GM21390 (cell line): ENCODE measurements at regions not wholly inside any gene's neighbourhood (a gene's known extent, or its start where the extent isn't known, plus 50 kb on each side); places are given as distances from the start of the nearest gene placed in this dataset.
"Not testable (repeated sequence)": the region's sequence is repeated elsewhere in the genome, so short reads cannot be mapped to it uniquely, and the experiment has no call there.

ENCODE experiments used
- ATAC-seq: cut with Tn5 transposase; IDR thresholded peaks from one replicate; pipeline ENCODE4 v1.9.1; 2021; ENCODE audit not compliant: unreplicated experiment

- ATAC-seq, result no peak
Observed at GRCh38 chr2:34161549-34161948, 562.5 kb upstream of the FAM98A start.

GRCh38 chr2:34159901-34160300, 560.8 kb upstream of the FAM98A start:
- no peak for ATAC-seq

- ATAC-seq, result no peak
Observed at GRCh38 chr2:34153484-34153883, 554.4 kb upstream of the FAM98A start.

GRCh38 chr2:34147780-34148179, 548.7 kb upstream of the FAM98A start:
- ATAC-seq, result no peak

- no peak for ATAC-seq
Observed at GRCh38 chr2:34143149-34143548, 544.0 kb upstream of the FAM98A start.

GRCh38 chr2:34142531-34143008, 543.5 kb upstream of the FAM98A start:
- not testable (repeated sequence) for ATAC-seq

- ATAC-seq, result not testable (repeated sequence)
Observed at GRCh38 chr2:34133065-34133464, 534.0 kb upstream of the FAM98A start.

GRCh38 chr2:34126279-34126678, 527.2 kb upstream of the FAM98A start:
- ATAC-seq, result no peak

GRCh38 chr2:34123996-34124785, 525.1 kb upstream of the FAM98A start:
- ATAC-seq, result no peak

GRCh38 chr2:34121076-34121475, 522.0 kb upstream of the FAM98A start:
- no peak for ATAC-seq

- no peak for ATAC-seq
Observed at GRCh38 chr2:34115076-34115475, 516.0 kb upstream of the FAM98A start.

- no peak for ATAC-seq
Observed at GRCh38 chr2:34112161-34112560, 513.1 kb upstream of the FAM98A start.

- ATAC-seq, result no peak
Observed at GRCh38 chr2:34110392-34110791, 511.3 kb upstream of the FAM98A start.

GRCh38 chr2:34107811-34108210, 508.7 kb upstream of the FAM98A start:
- no peak for ATAC-seq

GRCh38 chr2:34105006-34105767, 506.1 kb upstream of the FAM98A start:
- ATAC-seq, result no peak

- no peak for ATAC-seq
Observed at GRCh38 chr2:34104601-34105000, 505.5 kb upstream of the FAM98A start.

- ATAC-seq, result no peak
Observed at GRCh38 chr2:34103437-34103836, 504.3 kb upstream of the FAM98A start.

- no peak for ATAC-seq
Observed at GRCh38 chr2:34102339-34102738, 503.2 kb upstream of the FAM98A start.

- ATAC-seq, result no peak
Observed at GRCh38 chr2:34099377-34099776, 500.3 kb upstream of the FAM98A start.

GRCh38 chr2:34098256-34098655, 499.2 kb upstream of the FAM98A start:
- ATAC-seq, result no peak

- ATAC-seq, result peak; percentile 80
Observed at GRCh38 chr2:34096562-34097171, 497.6 kb upstream of the FAM98A start.

GRCh38 chr2:34093790-34094189, 494.7 kb upstream of the FAM98A start:
- ATAC-seq, result peak; percentile 56
